ENCODE measurements at regions not wholly inside any gene's neighbourhood (a gene's known extent, or its start where the extent isn't known, plus 50 kb on each side); places are given as distances from the start of the nearest gene placed in this dataset.

DNA sequence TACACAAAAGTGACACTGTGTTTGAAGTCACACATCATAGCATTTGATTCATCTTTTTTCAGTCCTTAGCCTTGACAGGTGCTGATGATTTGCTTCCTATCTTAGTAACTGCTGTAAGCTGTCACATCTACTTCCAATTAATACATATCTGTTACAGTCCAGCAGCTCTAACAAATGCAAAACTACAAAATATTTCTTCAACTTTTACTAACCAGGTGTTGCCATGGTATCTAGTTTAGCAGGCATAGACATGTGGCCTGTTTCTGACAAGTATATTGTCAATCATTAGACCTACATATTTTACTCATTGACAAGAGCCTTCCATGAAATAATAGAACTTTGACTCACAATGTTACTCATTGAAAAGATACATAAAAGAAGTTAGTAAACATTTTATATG is 1159.7 kb downstream of the GRIK2 start:
- H3K27me3 ChIP-seq (ENCODE audit: low read depth, low read length): no peaks in the 10 kb centered on the region
- H3K79me2 ChIP-seq (ENCODE audit: low read length): no peaks in the 10 kb centered on the region
- no peak overlapping the region for H3K27ac ChIP-seq (ENCODE audit: low read length)
- H3K4me1 ChIP-seq (ENCODE audit: low read length): no peaks in the 10 kb centered on the region
- H3K4me3 ChIP-seq (ENCODE audit: low read length): no peak overlapping the region
- H2AFZ ChIP-seq (ENCODE audit: low read depth, low read length): no peak overlapping the region
- no peaks in the 10 kb centered on the region for H4K20me1 ChIP-seq (ENCODE audit: insufficient read depth, low read length)
- no peaks in the 10 kb centered on the region for H3K36me3 ChIP-seq (replicated peaks; ENCODE audit: low read depth, low read length)
- no peak overlapping the region for H3K9ac ChIP-seq (ENCODE audit: low read length)
- H3K9me3 ChIP-seq (ENCODE audit: insufficient read depth, low read length): no peaks in the 10 kb centered on the region
- TF ChIP-seq EZH2phosphoT487 (IDR thresholded peaks at IDR 0.05; ENCODE audit: low read depth): no peak
- TF ChIP-seq, protein P1, sequence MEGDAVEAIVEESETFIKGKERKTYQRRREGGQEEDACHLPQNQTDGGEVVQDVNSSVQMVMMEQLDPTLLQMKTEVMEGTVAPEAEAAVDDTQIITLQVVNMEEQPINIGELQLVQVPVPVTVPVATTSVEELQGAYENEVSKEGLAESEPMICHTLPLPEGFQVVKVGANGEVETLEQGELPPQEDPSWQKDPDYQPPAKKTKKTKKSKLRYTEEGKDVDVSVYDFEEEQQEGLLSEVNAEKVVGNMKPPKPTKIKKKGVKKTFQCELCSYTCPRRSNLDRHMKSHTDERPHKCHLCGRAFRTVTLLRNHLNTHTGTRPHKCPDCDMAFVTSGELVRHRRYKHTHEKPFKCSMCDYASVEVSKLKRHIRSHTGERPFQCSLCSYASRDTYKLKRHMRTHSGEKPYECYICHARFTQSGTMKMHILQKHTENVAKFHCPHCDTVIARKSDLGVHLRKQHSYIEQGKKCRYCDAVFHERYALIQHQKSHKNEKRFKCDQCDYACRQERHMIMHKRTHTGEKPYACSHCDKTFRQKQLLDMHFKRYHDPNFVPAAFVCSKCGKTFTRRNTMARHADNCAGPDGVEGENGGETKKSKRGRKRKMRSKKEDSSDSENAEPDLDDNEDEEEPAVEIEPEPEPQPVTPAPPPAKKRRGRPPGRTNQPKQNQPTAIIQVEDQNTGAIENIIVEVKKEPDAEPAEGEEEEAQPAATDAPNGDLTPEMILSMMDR (IDR thresholded peaks at IDR 0.05; ENCODE audit: low read depth, low read length): no peak
- no peak overlapping the region for H3K4me2 ChIP-seq (ENCODE audit: low read length)

DNA sequence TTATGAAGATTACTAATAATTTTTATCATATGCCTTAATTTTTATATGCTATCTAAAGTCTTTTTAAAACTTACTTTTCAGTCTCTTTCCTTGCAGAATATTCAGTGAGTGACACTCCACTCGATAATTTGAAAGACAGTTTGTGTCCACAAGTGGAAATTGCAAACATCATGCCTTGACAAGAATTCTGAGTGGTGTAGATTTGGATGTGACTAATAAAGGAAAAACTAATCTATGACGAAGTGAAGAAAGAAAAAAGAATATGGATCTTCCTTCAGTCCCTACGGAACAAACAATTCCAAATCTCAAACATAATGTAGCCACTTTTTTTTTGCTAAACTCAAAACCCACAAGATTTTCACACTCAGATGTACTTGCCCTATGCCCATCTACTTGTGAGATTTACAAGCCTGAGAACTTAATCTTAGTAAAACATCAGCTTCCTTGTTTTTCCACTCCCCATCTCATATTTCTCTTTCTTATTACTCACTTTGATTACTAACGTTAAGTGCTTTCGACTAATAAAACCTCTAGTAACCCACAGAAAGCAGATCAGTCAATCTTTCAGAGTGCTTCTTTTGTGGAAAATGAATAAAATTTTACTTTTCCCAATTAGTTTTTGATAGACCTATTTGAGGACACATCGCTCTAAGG is 1155.8 kb downstream of the GRIK2 start:
- no peaks in the 10 kb centered on the region for H4K20me1 ChIP-seq (ENCODE audit: insufficient read depth, low read length)
- no peak overlapping the region for H3K9ac ChIP-seq (ENCODE audit: low read length)
- H3K79me2 ChIP-seq (ENCODE audit: low read length): no peaks in the 10 kb centered on the region
- no peak overlapping the region for H2AFZ ChIP-seq (ENCODE audit: low read depth, low read length)
- H3K9me3 ChIP-seq (ENCODE audit: insufficient read depth, low read length): no peaks in the 10 kb centered on the region
- TF ChIP-seq, protein P1 (IDR thresholded peaks at IDR 0.05; ENCODE audit: low read depth, low read length): no peak
- TF ChIP-seq EZH2phosphoT487 (IDR thresholded peaks at IDR 0.05; ENCODE audit: low read depth): no peak
- H3K36me3 ChIP-seq (replicated peaks; ENCODE audit: low read depth, low read length): no peaks in the 10 kb centered on the region
- no peaks in the 10 kb centered on the region for H3K4me1 ChIP-seq (ENCODE audit: low read length)
- no peak overlapping the region for H3K4me3 ChIP-seq (ENCODE audit: low read length)
- H3K4me2 ChIP-seq (ENCODE audit: low read length): no peak overlapping the region
- no peaks in the 10 kb centered on the region for H3K27me3 ChIP-seq (ENCODE audit: low read depth, low read length)
- no peak overlapping the region for H3K27ac ChIP-seq (ENCODE audit: low read length)

DNA sequence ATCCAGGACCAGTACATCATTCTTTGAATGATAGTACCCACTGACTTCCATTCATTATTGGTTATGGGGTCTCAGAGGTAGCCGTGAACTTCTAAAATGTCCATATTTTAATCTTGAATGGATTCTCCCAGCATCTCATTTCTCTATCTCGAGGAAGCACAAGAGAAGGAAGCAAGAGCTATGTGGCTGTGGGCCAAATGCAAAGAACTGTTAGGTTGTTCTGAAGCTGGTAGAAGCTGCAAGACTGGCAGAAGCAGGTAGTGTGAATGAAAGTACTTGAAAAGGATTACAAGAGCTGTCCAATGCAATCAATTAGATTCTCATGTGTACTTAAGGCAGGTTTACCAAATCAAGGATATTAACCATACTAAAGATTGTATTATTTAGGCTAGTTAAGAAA is 1131.8 kb downstream of the GRIK2 start:
- H3K4me1 ChIP-seq (ENCODE audit: low read length): no peaks in the 10 kb centered on the region
- H3K27ac ChIP-seq (ENCODE audit: low read length): no peak overlapping the region
- no peaks in the 10 kb centered on the region for H3K36me3 ChIP-seq (replicated peaks; ENCODE audit: low read depth, low read length)
- H3K9ac ChIP-seq (ENCODE audit: low read length): no peak overlapping the region
- no peaks in the 10 kb centered on the region for H3K79me2 ChIP-seq (ENCODE audit: low read length)
- H3K27me3 ChIP-seq (ENCODE audit: low read depth, low read length): no peaks in the 10 kb centered on the region
- H4K20me1 ChIP-seq (ENCODE audit: insufficient read depth, low read length): no peaks in the 10 kb centered on the region
- no peaks in the 10 kb centered on the region for H3K9me3 ChIP-seq (ENCODE audit: insufficient read depth, low read length)
- TF ChIP-seq EZH2phosphoT487 (IDR thresholded peaks at IDR 0.05; ENCODE audit: low read depth): no peak
- TF ChIP-seq, protein P1 (IDR thresholded peaks at IDR 0.05; ENCODE audit: low read depth, low read length): no peak
- H2AFZ ChIP-seq (ENCODE audit: low read depth, low read length): no peak overlapping the region
- H3K4me2 ChIP-seq (ENCODE audit: low read length): no peak overlapping the region
- no peak overlapping the region for H3K4me3 ChIP-seq (ENCODE audit: low read length)

DNA sequence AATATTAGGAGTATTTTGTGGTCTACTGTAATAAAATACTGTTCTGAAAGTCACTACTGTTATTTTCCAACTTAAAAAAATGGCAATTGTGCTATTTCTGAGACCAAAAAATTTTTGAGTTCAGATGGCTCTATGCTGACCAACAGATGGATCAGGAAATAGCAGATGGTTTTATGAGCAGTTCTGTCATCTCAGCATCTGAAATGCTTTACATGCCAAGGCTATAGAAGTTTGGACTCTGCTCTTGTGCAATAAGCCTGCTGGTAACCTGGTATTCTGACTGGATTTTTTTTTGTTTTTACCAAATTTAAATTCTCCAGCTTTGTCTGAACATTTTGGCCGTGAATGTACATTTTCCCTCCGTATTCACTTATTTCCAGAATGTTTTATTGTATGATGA is 1127.5 kb downstream of the GRIK2 start:
- Histone ChIP-seq H3K27ac (ENCODE audit: low read length) (no peak overlapping the region), H3K4me1 (ENCODE audit: low read length) (no peaks in the 10 kb centered on the region)
- TF ChIP-seq, protein P1 (IDR thresholded peaks at IDR 0.05; ENCODE audit: low read depth, low read length): no peak
- no peak for TF ChIP-seq EZH2phosphoT487 (IDR thresholded peaks at IDR 0.05; ENCODE audit: low read depth)

More for the DNA sequence above, 1127.5 kb downstream of the GRIK2 start:
- Histone ChIP-seq H3K9me3 (ENCODE audit: insufficient read depth, low read length) (no peaks in the 10 kb centered on the region), H3K27me3 (ENCODE audit: low read depth, low read length) (no peaks in the 10 kb centered on the region), H3K36me3 (replicated peaks; ENCODE audit: low read depth, low read length) (no peaks in the 10 kb centered on the region), H3K79me2 (ENCODE audit: low read length) (no peaks in the 10 kb centered on the region), H2AFZ (ENCODE audit: low read depth, low read length) (no peak overlapping the region), H4K20me1 (ENCODE audit: insufficient read depth, low read length) (no peaks in the 10 kb centered on the region), H3K4me3 (ENCODE audit: low read length) (no peak overlapping the region), H3K9ac (ENCODE audit: low read length) (no peak overlapping the region), H3K4me2 (ENCODE audit: low read length) (no peak overlapping the region)
